Fibroblast of lung (primary cell): ENCODE measurements at regions not wholly inside any gene's neighbourhood (a gene's known extent, or its start where the extent isn't known, plus 50 kb on each side); places are given as distances from the start of the nearest gene placed in this dataset.

ENCODE experiments used
- CTCF ChIP-seq, 2 donors: IDR thresholded peaks in 1 of 2; conservative IDR thresholded peaks in 1 of 2; 1 replicate in 1 of 2; 2 replicates in 1 of 2; pipeline ENCODE4 v1.5.1; 2011 to 2012; ENCODE audit warnings: low read length in 2 of 2, control low read depth in 1 of 2, inconsistent platforms in 1 of 2, low read depth in 1 of 2, mild to moderate bottlenecking in 1 of 2
- EZH2 ChIP-seq: IDR thresholded peaks from 2 replicates; pipeline ENCODE4 v1.5.1; 2012; ENCODE audit warnings: low read length, control low read depth, mild to moderate bottlenecking; ENCODE audit errors: missing control alignments

- TF ChIP-seq CTCF (conservative IDR thresholded peaks at IDR 0.05 in 1 of 2, IDR thresholded peaks at IDR 0.05 in 1 of 2; ENCODE audit: low read depth in 1 of 2, low read length in 2 of 2) (no peak), EZH2 (no peak)
Measured at GRCh38 chr16:35730251-35730650, 2270.8 kb downstream of the TP53TG3F start.
